HCT116 (cell line): ENCODE measurements at regions not wholly inside any gene's neighbourhood (a gene's known extent, or its start where the extent isn't known, plus 50 kb on each side); places are given as distances from the start of the nearest gene placed in this dataset.

Source experiments
- ATAC-seq: fragments of 200-7000 bp; cut with Tn5 transposase; 2 replicates; pipeline ENCODE4 v1.9.1; 2020; ENCODE audit warnings: mild to moderate bottlenecking, moderate library complexity
- BruUV-seq: library from RNA; stranded (reverse); fragments of 400-500 nt; replicated peaks from 2 replicates; lab custom pipeline; 2021; lab: Mats Ljungman, UMichigan
- CTCF ChIA-PET: fragments of 300-600 bp; sonication (Branson Sonifier 250); formaldehyde crosslinking; loops from one replicate; lab custom pipeline; 2021; ENCODE audit warnings: antibody characterized with exemption; lab: Charles Lee
- POLR2A ChIA-PET: fragments of 300-600, 350-600 bp; sonication (Branson Sonifier 250); formaldehyde crosslinking; loops from one replicate; lab custom pipeline; 2021; ENCODE audit warnings: antibody characterized with exemption; lab: Charles Lee
- RAD21 ChIA-PET, 2 experiments: fragments of 300-600 bp; sonication (Branson Sonifier 250); formaldehyde crosslinking; loops; one replicate each; lab custom pipeline; 2023; ENCODE audit warnings: low total read pairs in 2 of 2; ENCODE audit not compliant: uncharacterized antibody in 2 of 2, unreplicated experiment in 2 of 2, low non-redundant PET in 1 of 2; lab: Charles Lee
- DNase-seq: peaks from one replicate; pipeline ENCODE4 v3.0.0-alpha.2; 2010; ENCODE audit warnings: low read depth, low spot score
- H2AFZ ChIP-seq: fragments of 200-600 bp; shearing (Covaris generic), sonication (generic); 2 replicates; pipeline ENCODE4 v1.6.1; 2017; ENCODE audit warnings: low read depth, mixed run types, mixed read lengths, antibody characterized with exemption, low read length; ENCODE audit not compliant: poor library complexity, severe bottlenecking
- H3K27ac ChIP-seq: 2 replicates; pipeline ENCODE4 v1.5.1; 2012; ENCODE audit warnings: low read depth, low read length
- H3K27me3 ChIP-seq: fragments of 200-600 bp; sonication (generic); 2 replicates; pipeline ENCODE4 v1.6.1; 2016; ENCODE audit warnings: mixed run types, low read length, mixed read lengths; ENCODE audit not compliant: insufficient read depth
- H3K36me3 ChIP-seq, 2 experiments: fragments of 200-500 bp in 1 of 2; fragments of 200-600 bp in 1 of 2; sonication (Bioruptor generic) in 1 of 2; sonication (generic) in 1 of 2; 2 replicates each; pipeline versions ENCODE4 v1.5.1 to v1.6.1; 2014 to 2016; ENCODE audit warnings: low read length in 2 of 2, inconsistent platforms in 1 of 2, mixed read lengths in 1 of 2, mixed run types in 1 of 2; ENCODE audit not compliant: insufficient read depth in 2 of 2, control insufficient read depth in 1 of 2
- H3K4me1 ChIP-seq, 2 experiments: fragments of 200-600 bp in 1 of 2; sonication (generic) in 1 of 2; 2 replicates each; pipeline versions ENCODE4 v1.5.1 to v1.6.1; 2012 to 2017; ENCODE audit warnings: low read length in 2 of 2, inconsistent platforms in 1 of 2, mild to moderate bottlenecking in 1 of 2, mixed read lengths in 1 of 2, mixed run types in 1 of 2, moderate library complexity in 1 of 2; ENCODE audit not compliant: insufficient read depth in 2 of 2, control insufficient read depth in 1 of 2
- H3K4me2 ChIP-seq: fragments of 200-600 bp; sonication (generic); 2 replicates; pipeline ENCODE4 v1.6.1; 2017; ENCODE audit warnings: mixed run types, low read length, mixed read lengths
- H3K4me3 ChIP-seq, 2 experiments: fragments of 200-600 bp in 1 of 2; sonication (generic) in 1 of 2; replicated peaks in 1 of 2; 2 replicates each; pipeline ENCODE4 v1.5.1; 2011 to 2016; ENCODE audit warnings: low read length in 2 of 2, control low read depth in 1 of 2, low read depth in 1 of 2, mild to moderate bottlenecking in 1 of 2, mixed read lengths in 1 of 2, mixed run types in 1 of 2
- H3K79me2 ChIP-seq: fragments of 200-600 bp; sonication (generic); 2 replicates; pipeline ENCODE4 v1.6.1; 2017; ENCODE audit warnings: mild to moderate bottlenecking, mixed run types, low read length, moderate library complexity, mixed read lengths; ENCODE audit not compliant: insufficient read depth
- H3K9ac ChIP-seq: fragments of 200-600 bp; sonication (generic); 2 replicates; pipeline ENCODE4 v1.6.1; 2016; ENCODE audit warnings: low read length, mixed read lengths
- H3K9me2 ChIP-seq: fragments of 200-600 bp; sonication (generic), shearing (Covaris generic); 2 replicates; pipeline ENCODE4 v1.6.1; 2017; ENCODE audit warnings: mixed run types, mild to moderate bottlenecking, moderate library complexity; ENCODE audit not compliant: insufficient read depth
- H3K9me3 ChIP-seq, 2 experiments: fragments of 200-500 bp in 1 of 2; fragments of 200-600 bp in 1 of 2; sonication (Bioruptor generic) in 1 of 2; sonication (generic) in 1 of 2; 2 replicates each; pipeline ENCODE4 v1.6.1; 2014 to 2017; ENCODE audit warnings: low read length in 2 of 2, mixed read lengths in 2 of 2, inconsistent platforms in 1 of 2, low read depth in 1 of 2, mild to moderate bottlenecking in 1 of 2, mixed run types in 1 of 2, moderate library complexity in 1 of 2; ENCODE audit not compliant: control insufficient read depth in 1 of 2, insufficient read depth in 1 of 2
- H4K20me1 ChIP-seq: fragments of 200-600 bp; sonication (generic), shearing (Covaris generic); 2 replicates; pipeline ENCODE4 v1.6.1; 2017; ENCODE audit warnings: mixed run types, mild to moderate bottlenecking, moderate library complexity; ENCODE audit not compliant: insufficient read depth
- ATF3 ChIP-seq: IDR thresholded peaks from 2 replicates; pipeline ENCODE4 v1.6.1; 2012
- CBX3 ChIP-seq: IDR thresholded peaks from 2 replicates; pipeline ENCODE4 v1.6.1; 2012; ENCODE audit warnings: low read depth
- CEBPB ChIP-seq: IDR thresholded peaks from 2 replicates; pipeline ENCODE4 v1.6.1; 2012; ENCODE audit warnings: low read depth
- EZH2 ChIP-seq: fragments of 200-600 bp; sonication (generic); IDR thresholded peaks from 2 replicates; pipeline ENCODE4 v1.6.1; 2017; ENCODE audit warnings: antibody characterized with exemption, mixed run types
- FOSL1 ChIP-seq: IDR thresholded peaks from 2 replicates; pipeline ENCODE4 v1.6.1; 2012; ENCODE audit warnings: low read depth
- JUND ChIP-seq: IDR thresholded peaks from 2 replicates; pipeline ENCODE4 v1.6.1; 2012
- POLR2AphosphoS5 ChIP-seq: IDR thresholded peaks from 2 replicates; pipeline ENCODE4 v1.6.1; 2011; ENCODE audit warnings: mild to moderate bottlenecking, low read depth, low read length, moderate library complexity
- REST ChIP-seq: IDR thresholded peaks from 2 replicates; pipeline ENCODE4 v1.6.1; 2012; ENCODE audit warnings: low read depth
- SIN3A ChIP-seq: IDR thresholded peaks from 2 replicates; pipeline ENCODE4 v1.6.1; 2012; ENCODE audit warnings: low read depth
- SP1 ChIP-seq: IDR thresholded peaks from 2 replicates; pipeline ENCODE4 v1.6.1; 2012; ENCODE audit warnings: low read depth
- SRF ChIP-seq: IDR thresholded peaks from 2 replicates; pipeline ENCODE4 v1.6.1; 2012; ENCODE audit warnings: low read depth
- TCF7L2 ChIP-seq: IDR thresholded peaks from 2 replicates; pipeline ENCODE4 v1.7.0; 2011; ENCODE audit warnings: borderline replicate concordance, inconsistent platforms; ENCODE audit not compliant: insufficient read depth, insufficient read length; ENCODE audit errors: extremely low read depth
- YY1 ChIP-seq: IDR thresholded peaks from 2 replicates; pipeline ENCODE4 v1.6.1; 2011; ENCODE audit warnings: low read length, low read depth, moderate library complexity, mild to moderate bottlenecking; ENCODE audit not compliant: insufficient replicate concordance; ENCODE audit errors: extremely low read depth
- ZFX ChIP-seq: fragments of 450-650 bp; IDR thresholded peaks from 2 replicates; pipeline ENCODE4 v1.6.1; 2017
- ZNF274 ChIP-seq: fragments of 200-500 bp; sonication (Bioruptor generic); IDR thresholded peaks from 2 replicates; pipeline ENCODE4 v1.6.1; 2014; ENCODE audit warnings: mild to moderate bottlenecking, low read depth, low read length, inconsistent platforms
- intact Hi-C: fragments of 100-400 bp; cut with micrococcal nuclease; formaldehyde crosslinking; loops from 2 replicates; pipeline ENCODE4 v1.10.0; 2022

GRCh38 chrX:150258463-150259430, 104.4 kb upstream of the MAMLD1 start (continued):
- TF ChIP-seq YY1 (no peak), SIN3A (no peak), POLR2AphosphoS5 (no peak), EZH2 (no peak), FOSL1 (no peak), ATF3 (no peak)
- TF ChIP-seq, all 23 proteins: peak for 0

- DNase-seq = no peak
- ChIA-PET CTCF (no interaction called here), RAD21 (no interaction called here), POLR2A (no interaction called here)
- Histone ChIP-seq H2AFZ (no peak overlapping the region), H3K36me3 (no peaks in the 10 kb centered on the region), H4K20me1 (no peaks in the 10 kb centered on the region), H3K79me2 (no peaks in the 10 kb centered on the region), H3K9me3 (no peaks in the 10 kb centered on the region), H3K27me3 (no peaks in the 10 kb centered on the region), H3K4me3 (no peak overlapping the region), H3K27ac (no peak overlapping the region), H3K4me2 (no peak overlapping the region), H3K4me1 (no peaks in the 10 kb centered on the region), H3K9ac (no peak overlapping the region), H3K9me2 (no peaks in the 10 kb centered on the region)
- BruUV-seq = no TSS peak
- intact Hi-C loops = no loop called here
- ATAC-seq = no peak
- TF ChIP-seq SRF (no peak), CBX3 (no peak), JUND (no peak), SP1 (no peak), TCF7L2 (no peak), REST (no peak), EZH2 (no peak), POLR2AphosphoS5 (no peak), CEBPB (no peak), ZFX (no peak), ZNF274 (no peak)
Observed at GRCh38 chrX:150262456-150262855, 100.7 kb upstream of the MAMLD1 start.
